ENCODE measurements at regions not wholly inside any gene's neighbourhood (a gene's known extent, or its start where the extent isn't known, plus 50 kb on each side); places are given as distances from the start of the nearest gene placed in this dataset.

DNA sequence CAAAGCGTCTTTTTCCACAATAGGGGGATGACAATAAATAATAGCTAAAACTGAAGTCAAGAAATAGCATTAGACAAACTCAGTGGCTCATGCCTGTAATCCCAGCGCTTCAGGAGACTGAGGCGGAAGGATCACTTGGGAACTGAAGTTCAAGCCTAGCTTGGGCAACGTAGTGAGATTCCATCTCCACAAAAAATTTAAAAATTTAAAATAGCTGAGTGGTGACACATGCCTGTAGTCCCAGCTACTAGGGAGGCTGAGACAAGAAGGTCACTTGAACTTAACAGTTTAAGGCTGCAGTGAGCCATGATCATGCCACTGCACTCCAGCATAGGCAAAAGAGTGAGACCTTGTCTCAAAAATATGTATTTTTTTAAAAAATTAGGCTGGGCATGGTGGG is 107.9 kb downstream of the AKR1D1 start:
- TF ChIP-seq, protein P1, sequence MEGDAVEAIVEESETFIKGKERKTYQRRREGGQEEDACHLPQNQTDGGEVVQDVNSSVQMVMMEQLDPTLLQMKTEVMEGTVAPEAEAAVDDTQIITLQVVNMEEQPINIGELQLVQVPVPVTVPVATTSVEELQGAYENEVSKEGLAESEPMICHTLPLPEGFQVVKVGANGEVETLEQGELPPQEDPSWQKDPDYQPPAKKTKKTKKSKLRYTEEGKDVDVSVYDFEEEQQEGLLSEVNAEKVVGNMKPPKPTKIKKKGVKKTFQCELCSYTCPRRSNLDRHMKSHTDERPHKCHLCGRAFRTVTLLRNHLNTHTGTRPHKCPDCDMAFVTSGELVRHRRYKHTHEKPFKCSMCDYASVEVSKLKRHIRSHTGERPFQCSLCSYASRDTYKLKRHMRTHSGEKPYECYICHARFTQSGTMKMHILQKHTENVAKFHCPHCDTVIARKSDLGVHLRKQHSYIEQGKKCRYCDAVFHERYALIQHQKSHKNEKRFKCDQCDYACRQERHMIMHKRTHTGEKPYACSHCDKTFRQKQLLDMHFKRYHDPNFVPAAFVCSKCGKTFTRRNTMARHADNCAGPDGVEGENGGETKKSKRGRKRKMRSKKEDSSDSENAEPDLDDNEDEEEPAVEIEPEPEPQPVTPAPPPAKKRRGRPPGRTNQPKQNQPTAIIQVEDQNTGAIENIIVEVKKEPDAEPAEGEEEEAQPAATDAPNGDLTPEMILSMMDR (IDR thresholded peaks at IDR 0.05) = no peak
- no peak for TF ChIP-seq EP300 (IDR thresholded peaks at IDR 0.05)
- TF ChIP-seq POLR2A (IDR thresholded peaks at IDR 0.05) = no peak
